Muscle of leg (tissue), 3 donors: ENCODE measurements at regions not wholly inside any gene's neighbourhood (a gene's known extent, or its start where the extent isn't known, plus 50 kb on each side); places are given as distances from the start of the nearest gene placed in this dataset.

ENCODE experiments used
- DNase-seq: peaks from one replicate; pipeline ENCODE4 v3.0.0; 2013
- H3K27ac ChIP-seq: one replicate; pipeline ENCODE4 v1.5.1; 2013; ENCODE audit warnings: mild to moderate bottlenecking, low read length, control low read depth
- H3K27me3 ChIP-seq: one replicate; pipeline ENCODE4 v1.6.1; 2013; ENCODE audit warnings: low read length; ENCODE audit not compliant: control insufficient read depth, insufficient read depth
- H3K36me3 ChIP-seq: one replicate; pipeline ENCODE4 v1.6.1; 2013; ENCODE audit warnings: low read length; ENCODE audit not compliant: control insufficient read depth, insufficient read depth
- H3K4me1 ChIP-seq: one replicate; pipeline ENCODE4 v1.6.1; 2013; ENCODE audit warnings: low read length; ENCODE audit not compliant: control insufficient read depth, insufficient read depth
- H3K4me3 ChIP-seq: one replicate; pipeline ENCODE4 v1.5.1; 2013; ENCODE audit warnings: low read length, control low read depth
- H3K9me3 ChIP-seq: replicated peaks from 2 replicates; pipeline ENCODE4 v1.6.1; 2013; ENCODE audit warnings: low read depth, low read length; ENCODE audit not compliant: control insufficient read depth
- WGBS: methylation state at CpG from one replicate; pipeline ENCODE4 v1.1.5; 2013; ENCODE audit warnings: missing lambda C conversion rate; ENCODE audit not compliant: insufficient coverage; 5-methylcytosine and 5-hydroxymethylcytosine counted together

DNA sequence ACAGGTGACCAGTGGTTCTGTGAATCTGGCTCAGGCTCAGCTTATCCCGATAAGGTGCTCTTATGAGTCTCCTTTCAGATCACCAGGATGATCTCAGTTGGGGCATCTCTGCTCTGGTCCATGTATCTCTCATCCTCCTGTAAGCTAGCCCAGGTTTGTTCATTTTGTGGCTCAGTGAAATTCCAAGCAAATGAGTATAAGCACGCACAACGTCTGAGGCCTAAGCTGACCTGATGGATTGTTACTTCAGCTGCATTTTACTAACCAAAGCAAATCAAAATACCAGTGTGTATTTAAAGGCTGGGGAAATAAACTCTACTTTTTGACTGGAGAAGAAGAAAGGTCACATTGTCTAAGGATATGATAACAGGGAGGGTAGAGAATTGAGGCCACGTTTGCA is 551.0 kb upstream of the BTBD3 start:
- Histone ChIP-seq H3K27me3 (no peaks in the 10 kb centered on the region), H3K4me1 (no peaks in the 10 kb centered on the region), H3K27ac (no peak overlapping the region), H3K9me3 (no peaks in the 10 kb centered on the region), H3K4me3 (no peak overlapping the region), H3K36me3 (no peaks in the 10 kb centered on the region)
- WGBS, result 100% methylated on average over 1 of the region's 4 CpGs
- DNase-seq, result no peak

DNA sequence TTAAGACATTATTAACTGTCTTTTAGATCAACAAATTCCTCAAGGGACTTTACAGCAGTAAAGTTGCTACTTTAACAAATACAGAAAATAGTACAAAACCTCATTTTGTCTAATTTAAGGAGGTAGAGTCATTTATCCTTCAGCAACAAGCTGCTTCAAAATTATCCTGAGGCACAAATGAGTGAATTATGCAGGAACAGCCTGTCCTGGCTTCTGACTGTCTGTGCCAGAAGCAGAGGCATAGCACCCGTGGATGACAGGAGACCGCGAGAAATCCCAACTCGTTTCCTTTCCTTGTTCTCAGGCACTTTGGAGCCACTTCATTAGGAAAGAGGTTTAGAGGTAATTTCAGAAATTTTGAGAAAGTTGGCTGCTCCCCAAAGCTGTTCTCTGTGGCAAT is 549.2 kb upstream of the BTBD3 start:
- Histone ChIP-seq H3K4me1 (peaks cover 4% of the 10 kb centered on the region), H3K27ac (no peak overlapping the region), H3K9me3 (no peaks in the 10 kb centered on the region), H3K27me3 (no peaks in the 10 kb centered on the region), H3K4me3 (no peak overlapping the region), H3K36me3 (no peaks in the 10 kb centered on the region)
- DNase-seq, result no peak
- WGBS, result no CpG with 5 or more reads among the region's 4 CpGs

- Histone ChIP-seq H3K4me3 (no peak overlapping the region), H3K4me1 (peaks cover 7% of the 10 kb centered on the region), H3K9me3 (no peaks in the 10 kb centered on the region), H3K27me3 (no peaks in the 10 kb centered on the region), H3K27ac (no peak overlapping the region), H3K36me3 (no peaks in the 10 kb centered on the region)
- WGBS, result 94% methylated on average over 12 of the region's 12 CpGs
- DNase-seq, result no peak
These were observed 548.6 kb upstream of the BTBD3 start for GRCh38 chr20:11368965-11369711.

DNA sequence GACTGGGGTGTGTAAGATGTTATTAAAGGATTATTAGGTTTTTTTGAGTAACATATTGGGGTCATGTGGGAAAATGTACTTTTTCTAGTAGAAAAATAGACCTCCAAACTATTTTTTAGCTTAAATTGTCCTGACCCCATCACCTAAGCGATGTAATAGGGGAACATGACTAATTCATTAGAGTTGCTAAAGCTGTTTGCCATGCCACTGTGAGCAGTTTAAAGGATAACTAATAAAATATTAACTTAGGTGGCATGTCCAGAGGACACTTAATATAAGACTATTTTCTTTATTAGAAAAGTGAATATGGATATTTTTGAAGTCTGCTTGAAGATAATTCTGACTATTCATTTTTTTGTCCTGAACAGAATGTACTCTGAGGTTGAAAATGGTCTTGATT is 545.9 kb upstream of the BTBD3 start:
- Histone ChIP-seq H3K4me1 (peaks cover 7% of the 10 kb centered on the region), H3K4me3 (no peak overlapping the region), H3K27ac (no peak overlapping the region), H3K36me3 (no peaks in the 10 kb centered on the region), H3K27me3 (no peaks in the 10 kb centered on the region), H3K9me3 (no peaks in the 10 kb centered on the region)
- no peak for DNase-seq
- no CpG with 5 or more reads among the region's 1 CpG for WGBS

DNA sequence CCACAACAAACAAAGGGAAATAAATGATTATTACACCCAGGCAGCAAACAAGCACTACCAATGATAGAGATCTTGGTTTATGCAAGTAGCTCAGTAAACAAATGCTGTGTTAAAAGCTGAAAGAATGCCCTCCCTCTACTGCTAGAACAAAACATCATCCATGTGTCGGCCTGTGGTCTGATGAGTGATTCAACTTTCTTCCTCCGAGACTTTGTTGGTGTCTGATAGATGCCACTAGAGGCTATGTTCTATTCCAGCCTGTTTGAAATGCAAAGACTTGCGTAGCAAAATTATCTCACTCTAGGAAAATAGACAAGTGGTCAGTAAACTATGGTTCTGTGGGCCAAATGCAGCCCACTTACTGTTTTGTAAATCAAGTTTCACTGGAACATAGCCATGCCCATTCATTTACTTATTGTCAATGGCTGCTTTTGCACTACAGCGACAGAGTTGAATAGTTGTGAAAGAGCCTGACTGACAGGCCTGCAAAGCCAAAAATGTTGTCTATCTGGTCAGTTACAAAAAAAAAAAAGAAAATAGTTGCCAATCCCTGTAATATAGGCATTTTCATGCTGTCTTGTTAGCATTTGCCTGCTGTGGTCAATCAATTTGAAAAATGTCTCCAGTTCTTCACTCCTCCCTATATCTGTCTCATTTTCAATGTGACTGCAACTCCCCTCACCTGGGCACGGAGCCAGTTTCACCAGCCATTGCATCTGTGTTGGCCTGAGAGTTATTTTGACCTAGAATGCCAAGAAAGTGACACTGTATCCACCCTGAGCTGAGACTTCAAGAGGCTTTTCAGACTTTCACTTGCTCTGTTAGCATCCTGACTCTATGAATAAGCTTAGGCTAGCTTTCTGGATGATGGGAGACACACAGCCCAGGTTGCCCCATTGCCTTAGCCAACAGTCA is 544.6 kb upstream of the BTBD3 start:
- 73% methylated on average over 3 of the region's 5 CpGs for WGBS
- Histone ChIP-seq H3K27ac (no peak overlapping the region), H3K27me3 (no peaks in the 10 kb centered on the region), H3K4me1 (peaks cover 7% of the 10 kb centered on the region), H3K9me3 (no peaks in the 10 kb centered on the region), H3K4me3 (no peak overlapping the region), H3K36me3 (no peaks in the 10 kb centered on the region)
- DNase-seq, result peak; percentile 63

DNA sequence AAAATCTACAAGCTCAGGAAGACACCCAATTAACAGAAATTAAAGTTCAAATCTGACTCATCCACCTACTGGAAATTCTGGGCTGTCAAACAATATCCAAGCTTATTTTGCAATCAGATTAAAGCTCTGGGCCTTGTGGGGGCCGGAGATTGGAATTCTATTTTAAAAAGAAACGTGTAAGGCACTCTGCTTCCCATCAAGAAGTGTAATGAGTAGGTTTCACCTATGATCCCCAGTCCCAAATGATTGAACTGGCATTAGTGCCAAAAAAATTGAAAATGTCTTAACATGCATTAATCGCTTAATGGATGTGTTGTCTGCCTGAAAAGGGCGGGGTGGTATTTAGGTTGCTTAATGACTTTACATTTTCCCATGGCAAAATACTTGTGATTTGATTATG is 542.4 kb upstream of the BTBD3 start:
- H3K4me1 ChIP-seq, result peaks cover 15% of the 10 kb centered on the region
- no peak for DNase-seq
- no CpG with 5 or more reads among the region's 4 CpGs for WGBS

GRCh38 chr20:11375966-11376365 is 541.7 kb upstream of the BTBD3 start:
- H3K4me3 ChIP-seq, result no peak overlapping the region
- H3K27ac ChIP-seq, result no peak overlapping the region
- H3K4me1 ChIP-seq, result peaks cover 15% of the 10 kb centered on the region
- H3K9me3 ChIP-seq, result no peaks in the 10 kb centered on the region
- WGBS, result no CpG with 5 or more reads among the region's 2 CpGs
- no peaks in the 10 kb centered on the region for H3K36me3 ChIP-seq
- no peak for DNase-seq
- H3K27me3 ChIP-seq, result no peaks in the 10 kb centered on the region

More for the DNA sequence above, 542.4 kb upstream of the BTBD3 start:
- Histone ChIP-seq H3K27me3 (no peaks in the 10 kb centered on the region), H3K4me3 (no peak overlapping the region), H3K9me3 (no peaks in the 10 kb centered on the region), H3K36me3 (no peaks in the 10 kb centered on the region), H3K27ac (no peak overlapping the region)

GRCh38 chr20:11376420-11376819 is 541.3 kb upstream of the BTBD3 start:
- Histone ChIP-seq H3K27me3 (no peaks in the 10 kb centered on the region), H3K4me1 (peaks cover 15% of the 10 kb centered on the region), H3K27ac (no peak overlapping the region), H3K4me3 (no peak overlapping the region), H3K9me3 (no peaks in the 10 kb centered on the region), H3K36me3 (no peaks in the 10 kb centered on the region)
- DNase-seq, result no peak

GRCh38 chr20:11376998-11377397 is 540.7 kb upstream of the BTBD3 start:
- no peaks in the 10 kb centered on the region for H3K9me3 ChIP-seq
- no peaks in the 10 kb centered on the region for H3K36me3 ChIP-seq
- DNase-seq, result no peak
- peaks cover 15% of the 10 kb centered on the region for H3K4me1 ChIP-seq
- H3K27me3 ChIP-seq, result no peaks in the 10 kb centered on the region
- WGBS, result 67% methylated on average over 1 of the region's 2 CpGs
- no peak overlapping the region for H3K4me3 ChIP-seq
- no peak overlapping the region for H3K27ac ChIP-seq

DNA sequence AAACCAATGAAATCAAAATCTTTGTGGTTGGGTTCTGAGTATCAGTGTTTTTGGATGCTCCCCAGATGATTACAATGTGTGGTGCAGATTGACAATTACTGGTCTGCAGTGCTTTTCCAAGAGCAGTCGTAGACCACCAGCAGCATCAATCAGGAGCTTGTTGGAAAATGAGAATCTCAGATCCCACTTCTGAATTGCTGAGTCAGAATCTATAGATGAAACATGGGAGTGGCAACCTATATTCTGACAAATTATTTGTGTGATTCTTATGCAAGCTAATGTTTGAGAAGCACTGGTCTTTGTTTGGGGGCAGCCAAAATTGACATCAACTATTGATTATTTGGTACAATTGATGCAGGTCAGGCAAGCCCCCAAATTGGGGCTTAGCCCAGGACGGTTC is 539.9 kb upstream of the BTBD3 start:
- no peak overlapping the region for H3K27ac ChIP-seq
- peaks cover 15% of the 10 kb centered on the region for H3K4me1 ChIP-seq
- H3K36me3 ChIP-seq, result no peaks in the 10 kb centered on the region
- 83% methylated on average over 1 of the region's 2 CpGs for WGBS
- H3K27me3 ChIP-seq, result no peaks in the 10 kb centered on the region
- no peak for DNase-seq
- H3K4me3 ChIP-seq, result no peak overlapping the region
- no peaks in the 10 kb centered on the region for H3K9me3 ChIP-seq
